NCI-H82 treated with DMSO at 0.1 percent for 48 hours (cell line): ENCODE measurements at regions not wholly inside any gene's neighbourhood (a gene's known extent, or its start where the extent isn't known, plus 50 kb on each side); places are given as distances from the start of the nearest gene placed in this dataset.
"Not testable (repeated sequence)": the region's sequence is repeated elsewhere in the genome, so short reads cannot be mapped to it uniquely, and the experiment has no call there.

Experiments
- DNase-seq: peaks from one replicate; lab custom pipeline; 2025; ENCODE audit not compliant: unreplicated experiment; lab: John Stamatoyannopoulos, UW

DNA sequence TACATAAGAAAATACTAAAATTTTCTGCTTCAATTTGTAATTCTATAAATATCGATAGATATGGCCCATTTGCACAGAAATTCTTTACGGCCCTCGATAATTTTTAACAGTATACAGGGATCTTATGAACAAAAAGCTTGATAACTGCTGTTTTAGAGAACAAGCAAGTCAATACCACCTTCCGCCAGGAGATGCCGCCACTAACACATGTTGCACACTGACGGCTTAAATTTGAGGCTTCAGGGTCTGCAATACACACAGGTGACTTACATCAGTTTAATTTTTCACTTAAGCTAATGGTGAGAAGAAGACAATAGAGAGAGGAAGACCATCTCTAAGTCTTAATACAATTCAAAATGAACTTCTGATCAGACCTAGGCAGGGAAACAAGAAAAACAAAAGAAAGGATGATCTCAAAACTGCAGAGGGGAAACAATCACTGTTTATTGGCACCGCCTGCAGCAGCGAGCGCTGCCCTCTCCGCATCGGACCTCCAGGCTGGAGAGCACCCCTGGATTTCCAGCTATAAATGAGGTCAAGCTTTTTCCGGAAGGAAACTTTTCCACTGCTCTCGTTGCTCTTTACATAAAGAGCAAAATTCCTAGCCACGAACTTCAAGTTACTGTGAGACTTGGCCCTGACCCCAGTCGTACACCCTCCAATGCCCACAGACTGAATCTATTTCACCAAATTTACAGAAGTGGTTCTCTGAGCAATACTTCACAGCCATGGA lies 53.9 kb downstream of the OTOR start:
- DNase-seq = peak; percentile 42

DNA sequence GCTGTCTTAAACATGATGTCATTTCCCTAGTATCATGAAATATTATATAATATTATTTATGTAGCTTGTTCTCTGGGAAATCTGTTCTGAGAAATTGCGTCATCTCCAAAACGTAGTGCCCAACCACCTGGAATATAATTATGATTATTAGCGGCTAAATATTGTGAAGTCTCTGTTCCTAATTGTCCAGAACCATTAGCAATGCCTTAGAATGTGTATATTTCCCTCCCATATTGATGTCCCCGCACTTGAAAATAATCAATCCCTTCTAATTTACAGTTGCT lies 54.4 kb downstream of the OTOR start:
- DNase-seq = no peak

DNA sequence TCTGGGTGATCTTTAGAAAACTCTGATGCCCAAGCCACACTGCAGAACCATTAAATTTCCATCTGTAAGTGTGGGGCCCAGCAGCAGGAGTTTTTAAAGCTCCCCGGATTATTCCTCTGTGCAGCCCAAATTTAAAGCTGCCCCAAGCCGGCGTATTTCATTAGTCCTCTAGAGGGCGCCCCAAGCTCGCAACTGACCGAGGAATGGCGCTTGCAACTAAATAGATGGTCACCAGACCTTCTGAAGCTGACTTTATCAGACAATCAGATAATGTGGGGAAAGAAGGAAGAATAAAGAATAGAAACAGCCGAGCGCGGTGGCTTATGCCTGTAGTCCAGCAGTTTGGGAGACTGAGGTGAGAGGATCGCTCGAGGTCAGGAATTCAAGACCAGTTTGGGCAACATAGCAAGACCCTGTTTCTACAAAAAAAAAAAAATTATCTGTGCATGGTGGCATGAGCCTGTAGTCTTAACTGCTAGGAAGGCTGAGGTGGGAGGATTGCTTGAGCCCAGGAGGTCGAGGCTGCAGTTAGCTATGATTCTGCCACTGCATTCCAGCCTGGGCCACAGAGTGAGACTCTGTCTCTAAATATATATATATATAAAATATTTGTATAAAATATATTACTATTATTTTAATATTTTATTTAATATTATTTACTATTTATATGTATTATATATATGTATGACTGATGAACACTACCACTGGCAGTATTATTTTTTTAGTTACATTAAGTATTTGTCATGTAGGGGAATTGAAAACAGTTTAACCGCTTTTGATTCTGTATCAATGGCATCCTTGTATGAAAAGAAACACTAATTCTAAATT lies 56.0 kb downstream of the OTOR start:
- peak; percentile 49 for DNase-seq

DNA sequence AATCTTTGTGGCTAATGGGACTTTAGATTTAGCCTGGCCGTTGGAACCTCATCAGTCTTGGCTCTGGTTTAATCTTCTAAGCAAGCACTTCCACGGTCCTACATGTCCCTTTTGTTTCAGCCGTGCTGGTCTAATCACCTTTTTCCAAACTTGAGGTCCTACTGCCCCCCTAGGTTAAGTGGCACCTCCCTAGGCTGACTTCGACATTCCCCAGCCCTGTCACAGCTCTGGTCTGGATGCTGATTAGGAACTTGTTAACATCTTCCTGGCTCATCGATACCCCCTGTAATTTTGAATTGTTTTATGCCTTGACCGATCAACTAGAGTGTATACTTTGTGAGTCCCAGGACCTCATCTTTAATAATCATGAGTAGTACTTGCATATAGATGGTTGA lies 56.6 kb downstream of the OTOR start:
- DNase-seq = no peak

DNA sequence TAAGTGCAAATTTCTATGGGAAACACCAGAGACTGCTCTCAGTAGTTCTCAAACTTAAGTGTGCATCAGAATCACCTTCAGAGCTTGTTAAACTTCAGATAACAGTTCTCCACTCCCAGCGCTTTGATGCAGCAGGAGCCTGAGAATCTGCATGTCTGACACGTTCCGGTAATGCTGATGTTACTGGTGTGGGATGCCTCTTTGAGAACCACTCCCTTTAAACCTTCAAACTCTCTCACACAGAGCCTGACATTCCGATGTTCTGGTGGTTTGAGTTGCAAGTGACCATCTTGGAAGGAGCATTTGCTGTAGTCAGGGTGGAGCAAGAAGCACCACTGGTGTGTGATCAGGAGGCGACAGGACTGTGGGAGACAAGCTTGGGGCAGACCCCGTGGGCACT lies 57.9 kb downstream of the OTOR start:
- no peak for DNase-seq

DNA sequence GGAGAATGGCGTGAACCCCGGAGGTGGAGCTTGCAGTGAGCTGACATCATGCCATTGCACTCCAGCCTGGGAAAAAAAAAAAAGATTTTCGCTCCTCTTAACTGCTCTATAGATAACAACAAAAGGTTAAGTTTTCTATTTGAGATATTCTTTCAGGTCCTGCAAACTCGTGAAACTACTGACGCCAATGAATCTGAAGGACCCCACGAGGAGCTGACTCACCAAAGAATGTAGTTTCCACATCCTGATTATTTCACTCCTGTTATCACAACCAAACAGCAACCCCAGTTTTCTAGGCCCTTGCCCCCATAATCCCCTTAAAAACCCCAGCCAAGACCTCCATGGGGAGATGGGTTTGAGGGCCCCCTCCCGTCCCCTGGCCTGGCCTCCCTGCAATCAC lies 58.7 kb downstream of the OTOR start:
- DNase-seq = no peak

DNA sequence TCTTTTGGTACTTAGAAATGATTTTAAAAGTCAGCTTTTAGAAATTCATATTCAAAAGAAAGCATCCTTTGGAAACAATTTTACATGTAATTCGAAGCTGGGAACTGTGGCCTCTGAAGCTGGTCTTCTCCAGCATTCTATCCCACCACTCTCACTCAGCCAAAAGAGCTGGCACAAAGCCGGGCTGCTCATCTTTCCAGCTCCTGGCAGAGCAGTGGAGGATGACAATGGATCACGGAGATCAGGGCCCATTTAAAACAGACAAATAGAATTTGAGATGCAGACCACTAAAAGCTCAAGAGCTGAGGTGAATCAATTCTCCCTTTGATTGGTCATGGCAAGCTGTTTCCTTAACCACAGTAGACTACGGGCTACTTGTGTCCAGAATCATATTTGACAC lies 60.6 kb downstream of the OTOR start:
- no peak for DNase-seq

DNA sequence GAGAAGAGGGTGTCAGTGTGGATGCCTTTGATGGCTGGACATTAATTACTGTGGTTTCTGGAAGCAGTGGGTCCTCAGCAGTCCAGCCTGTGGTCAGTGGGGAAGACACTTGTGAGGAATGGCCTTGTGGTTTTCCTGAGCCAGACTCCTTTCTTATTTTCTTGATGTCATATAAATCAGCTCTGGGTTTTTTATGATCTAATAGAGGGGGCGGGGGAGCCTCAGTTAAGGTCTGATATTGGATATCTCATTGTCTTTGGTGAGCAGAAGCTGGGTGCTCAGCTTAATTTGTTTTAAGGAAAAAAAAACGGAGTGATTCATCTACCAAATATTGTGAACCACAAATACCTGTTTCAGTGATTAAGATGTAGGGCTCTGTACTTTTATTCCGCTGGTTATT lies 62.1 kb downstream of the OTOR start:
- no peak for DNase-seq

DNA sequence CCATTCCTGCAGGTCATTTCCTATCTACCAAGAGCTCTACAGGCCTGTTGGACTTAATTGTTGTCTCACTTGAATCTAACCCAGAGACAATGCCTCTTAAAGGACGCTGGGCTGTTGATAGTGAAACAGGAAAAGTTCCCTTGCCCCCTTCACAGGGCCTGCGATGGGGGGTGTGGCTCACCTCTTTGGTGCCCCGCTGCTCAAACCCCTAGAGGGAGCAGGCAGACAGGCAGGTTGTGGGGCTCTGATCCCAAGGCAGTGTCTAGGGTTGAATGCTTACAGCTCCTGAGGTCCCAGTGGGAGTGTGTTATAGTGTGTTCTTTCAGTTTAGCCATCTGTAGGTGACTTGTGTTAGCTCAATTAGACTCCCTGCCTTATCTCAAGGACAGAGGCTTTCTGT lies 68.0 kb downstream of the OTOR start:
- DNase-seq = no peak

DNA sequence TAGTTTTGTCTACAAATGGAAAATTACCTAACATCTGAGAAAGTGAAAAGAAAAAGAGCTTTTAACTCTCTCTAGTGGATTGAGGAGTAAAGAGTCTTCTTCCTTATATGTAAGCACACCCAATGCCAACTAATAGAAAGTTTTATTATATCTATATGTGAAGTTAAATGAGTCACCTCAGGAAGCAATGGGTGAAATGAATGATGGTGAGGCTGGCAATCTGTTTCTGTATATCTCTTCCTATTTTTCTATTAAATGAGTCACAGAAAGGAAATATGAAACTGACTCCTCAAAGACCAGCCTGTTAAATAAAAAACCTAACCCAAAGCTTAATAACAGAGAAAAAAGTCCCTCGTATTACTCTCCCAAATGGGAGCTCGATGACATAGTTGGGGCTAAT lies 71.3 kb downstream of the OTOR start:
- DNase-seq = no peak

DNA sequence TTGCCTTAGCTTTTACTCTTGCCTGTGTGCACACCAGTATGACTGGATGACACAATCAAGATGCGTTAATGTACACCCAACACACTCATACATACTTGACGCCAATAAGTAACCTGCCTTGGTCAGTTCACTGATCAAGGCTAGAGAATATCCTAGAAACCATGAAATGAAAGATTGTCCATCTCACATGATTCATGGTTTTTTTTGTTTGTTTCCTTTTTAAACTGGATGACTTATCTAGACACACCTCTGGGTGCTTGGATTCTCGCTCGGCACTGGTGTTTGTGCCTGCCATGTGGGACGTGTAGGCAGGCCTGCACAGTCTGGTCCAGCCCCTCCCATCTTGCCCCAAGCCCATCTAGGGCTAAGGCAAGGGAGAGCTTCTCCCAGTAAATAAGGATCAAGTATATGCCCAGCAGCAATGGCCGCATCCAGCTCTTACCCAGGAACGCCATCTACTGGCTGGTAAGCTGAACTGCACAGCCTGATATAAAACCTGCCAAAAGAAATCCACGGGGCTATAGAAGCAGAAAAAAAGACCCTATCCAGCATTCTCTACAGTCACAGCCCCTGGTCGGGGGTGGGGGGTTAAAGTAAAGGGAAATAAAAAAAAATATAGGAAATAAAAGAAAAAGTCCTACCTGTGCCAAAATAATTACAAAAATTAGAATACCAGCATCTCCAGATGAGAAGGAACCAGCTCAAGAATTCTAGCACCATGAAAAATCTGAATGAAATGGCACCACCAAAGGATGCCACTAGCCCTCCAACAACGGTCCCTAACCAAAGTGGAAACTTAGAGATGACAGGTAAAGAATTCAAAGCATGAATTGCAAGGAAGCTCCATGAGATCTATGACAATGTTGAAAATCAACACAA lies 73.3 kb downstream of the OTOR start:
- DNase-seq = peak; percentile 9

DNA sequence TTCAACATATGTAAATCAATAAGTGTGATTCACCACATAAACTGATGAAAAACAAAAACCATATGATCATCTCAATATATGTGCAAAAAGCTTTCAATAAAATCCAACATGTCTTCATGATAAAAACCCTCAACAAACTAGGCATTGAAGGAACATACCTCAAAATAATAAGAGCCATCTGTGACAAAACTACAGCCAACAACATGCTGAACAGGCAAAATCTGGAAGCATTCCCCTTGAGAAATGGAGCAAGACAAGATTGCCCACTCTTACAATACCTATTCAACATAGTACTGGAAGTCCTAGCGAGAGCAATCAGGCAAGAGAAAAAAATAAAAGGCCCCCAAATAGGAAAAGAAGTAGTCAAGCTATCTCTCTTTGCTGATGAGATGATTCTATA lies 76.5 kb downstream of the OTOR start:
- DNase-seq = no peak

DNA sequence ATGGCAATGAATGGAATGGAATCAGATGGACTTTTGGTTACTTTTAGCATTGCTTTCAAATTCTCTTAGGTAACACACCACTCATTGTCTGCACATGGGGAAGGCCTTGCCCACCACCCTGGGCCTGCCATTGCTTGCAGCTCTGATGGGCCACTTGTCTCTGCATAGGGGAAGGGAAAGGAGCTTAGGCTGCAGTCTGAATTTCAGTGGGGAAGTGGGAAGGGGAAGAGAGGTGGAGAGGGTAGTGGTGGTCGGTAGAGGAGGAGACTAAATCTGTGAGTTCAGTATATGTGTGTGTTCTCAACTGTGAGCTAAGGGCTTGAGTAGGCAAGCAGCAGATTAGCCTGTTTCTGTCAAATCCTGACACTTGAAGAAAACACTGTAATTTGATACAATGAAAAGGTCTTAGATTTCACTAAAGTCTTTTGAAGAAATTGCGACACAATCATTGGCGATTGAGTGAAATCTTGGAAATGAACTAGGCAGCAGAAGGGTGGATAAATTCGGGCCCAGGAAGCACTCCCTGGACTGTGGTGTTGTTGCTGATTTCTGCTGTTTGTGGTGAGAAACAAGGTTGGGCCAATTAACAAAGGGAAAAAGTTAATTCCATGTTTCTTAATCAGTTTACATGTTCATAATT lies 80.6 kb downstream of the OTOR start:
- DNase-seq = no peak

DNA sequence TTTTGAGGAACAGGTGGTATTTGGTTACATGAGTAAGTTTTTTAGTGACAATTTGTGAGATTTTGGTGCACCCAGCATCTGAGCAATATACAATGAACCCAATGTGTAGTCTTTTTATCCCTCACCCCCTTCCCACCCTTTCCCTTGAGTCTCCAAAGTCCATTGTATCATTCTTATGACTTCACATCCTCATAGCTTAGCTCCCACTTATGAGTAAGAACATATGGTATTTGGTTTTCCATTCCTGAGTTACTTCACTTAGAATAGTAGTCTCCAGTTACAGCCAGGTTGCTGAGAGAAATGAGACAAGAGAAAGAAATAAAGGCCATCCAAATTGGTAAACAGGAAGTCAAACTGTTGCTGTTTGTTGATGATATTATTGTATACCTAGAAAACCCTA lies 87.5 kb downstream of the OTOR start:
- not testable (repeated sequence) for DNase-seq

DNA sequence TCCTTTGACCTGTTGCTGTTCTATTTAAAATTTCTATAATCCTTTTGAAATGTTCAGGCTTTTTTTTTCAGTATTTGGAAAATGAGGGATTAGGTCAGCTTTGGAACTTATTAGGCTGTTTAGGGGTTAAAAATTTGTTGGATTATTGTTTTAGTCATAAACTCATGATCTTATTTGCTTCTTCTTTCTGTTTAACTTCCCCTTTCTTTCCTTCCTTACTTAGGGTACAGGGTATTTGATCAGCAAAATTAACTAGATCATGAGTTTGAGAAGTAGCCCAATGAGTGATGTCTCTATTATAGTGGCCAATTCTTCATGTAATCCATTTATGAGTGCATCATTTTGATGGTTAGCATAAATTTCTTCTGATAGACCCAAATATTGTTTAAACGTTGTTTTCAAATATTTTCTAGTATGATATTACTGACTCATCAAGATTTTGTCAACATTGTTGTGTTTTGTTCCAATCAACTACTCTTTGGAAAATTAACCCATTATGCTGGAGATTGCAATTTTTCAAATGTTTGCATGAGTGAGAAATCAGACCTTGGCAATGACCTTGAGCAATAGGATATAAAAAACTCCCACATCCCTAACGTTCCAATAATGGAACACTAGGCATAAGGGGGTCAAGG lies 94.4 kb downstream of the OTOR start:
- no peak for DNase-seq

DNA sequence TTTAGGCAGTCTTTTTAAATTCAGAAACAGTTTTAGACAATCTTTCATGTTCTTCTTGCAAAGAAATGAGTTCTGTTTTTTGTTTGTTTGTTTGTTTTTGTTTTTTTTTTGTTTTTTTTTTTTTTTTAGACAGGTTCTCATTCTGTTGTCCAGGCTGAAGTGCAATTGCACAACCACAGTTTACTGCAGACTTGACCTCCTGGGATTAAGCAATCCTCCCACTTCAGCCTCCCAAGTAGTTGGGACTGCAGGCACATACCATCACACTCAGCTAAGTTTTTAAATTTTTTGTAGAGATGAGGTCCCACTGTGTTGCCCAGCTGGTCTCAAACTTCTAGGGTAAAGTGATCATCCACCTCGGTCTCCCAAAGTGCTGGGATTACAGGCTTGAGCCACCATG lies 96.2 kb downstream of the OTOR start:
- DNase-seq = no peak

DNA sequence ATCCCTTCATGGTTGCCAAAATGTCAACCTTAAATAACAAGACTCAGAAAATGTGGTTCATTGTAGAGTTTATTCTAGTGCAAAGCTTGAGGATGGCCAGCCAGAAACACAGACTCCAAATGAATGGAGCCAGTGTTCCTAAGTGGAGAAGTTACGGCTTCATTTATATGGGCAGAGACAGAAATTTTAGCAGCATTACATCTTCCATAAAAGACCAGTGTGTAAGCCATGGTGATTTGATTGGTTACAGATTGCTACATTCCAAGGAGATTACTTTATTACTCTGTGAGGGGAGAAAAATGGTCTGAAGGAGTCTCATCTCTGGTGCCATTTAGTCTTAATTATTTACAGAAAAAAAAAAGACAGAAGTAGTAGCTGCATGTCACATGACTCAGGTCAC lies 97.8 kb downstream of the OTOR start:
- DNase-seq = no peak

DNA sequence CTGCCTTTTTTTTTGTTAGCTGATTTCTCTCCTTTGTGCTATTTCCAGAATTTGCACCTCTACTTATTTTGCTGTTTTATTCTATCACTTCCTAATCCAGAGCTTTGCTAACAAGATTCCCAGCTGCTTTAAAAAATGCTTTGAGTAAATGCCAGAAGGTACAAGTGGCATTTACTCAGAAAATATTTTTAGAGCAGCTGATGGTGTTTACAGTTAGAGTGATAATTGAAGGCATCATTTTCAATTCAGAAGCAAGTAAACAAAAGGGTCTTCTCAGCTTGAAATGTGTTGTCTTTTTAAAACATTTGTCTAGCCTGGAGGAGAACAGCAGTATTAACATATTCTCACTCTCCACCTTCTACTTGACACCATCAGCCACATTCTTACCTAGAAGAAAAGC lies 99.9 kb downstream of the OTOR start:
- DNase-seq = no peak

DNA sequence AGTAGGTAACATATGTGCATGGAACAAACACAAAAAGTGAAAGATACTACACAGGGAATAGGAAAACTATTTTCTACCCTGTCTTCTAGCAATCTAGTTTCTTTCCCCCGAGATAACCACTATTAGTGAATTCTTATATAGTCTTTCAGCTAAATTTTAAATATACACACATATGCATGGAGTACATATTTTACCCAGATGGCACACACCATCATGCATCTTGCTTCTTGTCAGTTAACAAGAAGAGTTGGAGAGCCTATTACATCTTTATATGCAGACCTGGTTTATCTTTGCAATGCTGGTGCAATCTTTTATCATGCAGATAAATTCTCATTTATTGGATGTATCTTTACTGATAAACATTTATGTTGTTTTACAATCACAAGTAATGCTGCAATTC lies 100.4 kb downstream of the OTOR start:
- no peak for DNase-seq

DNA sequence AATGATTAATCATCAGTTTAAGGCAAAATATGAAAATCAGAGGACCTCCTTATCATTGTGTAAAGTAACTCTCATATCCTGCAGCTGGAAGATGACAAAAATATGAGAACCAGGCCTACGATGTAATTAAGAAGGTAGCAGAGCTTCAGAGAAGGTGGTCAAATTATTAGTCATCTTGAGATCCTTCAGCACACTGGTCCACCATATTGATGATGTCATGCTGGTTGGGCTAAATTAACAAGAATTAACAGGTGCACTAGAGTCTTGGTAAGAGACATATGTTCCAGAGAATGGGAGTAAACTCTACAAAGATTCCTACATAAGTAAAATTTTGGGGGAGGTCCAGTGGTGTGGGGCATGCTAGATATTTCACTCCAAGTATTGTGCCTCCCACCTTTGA lies 112.8 kb downstream of the OTOR start:
- DNase-seq = no peak

DNA sequence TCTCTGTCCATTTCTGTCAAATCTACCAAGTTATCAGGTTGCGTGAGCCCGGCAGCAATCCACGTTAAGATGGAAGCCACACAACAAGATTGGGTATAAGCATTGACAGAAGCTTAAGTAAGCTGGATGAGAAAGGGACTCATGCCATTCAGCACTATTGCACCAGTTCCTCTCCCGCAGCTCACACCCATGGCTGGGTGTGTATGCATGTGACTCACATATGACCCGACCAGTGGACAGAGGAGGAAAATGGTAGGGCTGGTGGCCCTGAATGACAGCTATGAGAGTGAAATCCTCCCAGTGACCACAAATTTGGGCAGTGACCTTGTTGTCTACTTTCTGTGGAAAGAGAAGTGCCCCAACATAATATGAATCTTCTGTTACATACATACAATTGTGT lies 113.5 kb downstream of the OTOR start:
- no peak for DNase-seq
